ENCODE measurements at regions not wholly inside any gene's neighbourhood (a gene's known extent, or its start where the extent isn't known, plus 50 kb on each side); places are given as distances from the start of the nearest gene placed in this dataset.

- TF ChIP-seq CTCF (conservative IDR thresholded peaks at IDR 0.05; ENCODE audit: low read depth, low read length): no peak
- TF ChIP-seq EZH2 (IDR thresholded peaks at IDR 0.05; ENCODE audit: borderline replicate concordance, low read depth, low read length, poor library complexity, severe bottlenecking): no peak
Measured at GRCh38 chr1:201673093-201673492, 134.2 kb downstream of the NAV1 start.
